Activated T-helper 17 cell treated with anti-CD3 and anti-CD28 coated beads, Interleukin-2, amount 50 U/mL, for 72 hours (primary cell): ENCODE measurements at regions not wholly inside any gene's neighbourhood (a gene's known extent, or its start where the extent isn't known, plus 50 kb on each side); places are given as distances from the start of the nearest gene placed in this dataset.
"Not testable (repeated sequence)": the region's sequence is repeated elsewhere in the genome, so short reads cannot be mapped to it uniquely, and the experiment has no call there.

ENCODE experiments used
- ATAC-seq: fragments of 150-1000 bp; cut with Tn5 transposase; replicated peaks from 2 replicates; pipeline ENCODE4 v1.10.0; 2021; ENCODE audit warnings: mild to moderate bottlenecking, moderate library complexity
- H3K27ac Mint-ChIP-seq: one replicate; pipeline ENCODE4 v1.8.0; 2022; ENCODE audit warnings: mixed read lengths
- H3K27me3 Mint-ChIP-seq: one replicate; pipeline ENCODE4 v1.8.0; 2022; ENCODE audit warnings: mixed read lengths
- H3K36me3 Mint-ChIP-seq: one replicate; pipeline ENCODE4 v1.8.0; 2022; ENCODE audit warnings: low read depth, mild to moderate bottlenecking, mixed read lengths
- H3K4me1 Mint-ChIP-seq: one replicate; pipeline ENCODE4 v1.8.0; 2022; ENCODE audit warnings: mixed read lengths
- H3K4me3 Mint-ChIP-seq: one replicate; pipeline ENCODE4 v1.8.0; 2022; ENCODE audit warnings: mild to moderate bottlenecking, mixed read lengths
- H3K9me3 Mint-ChIP-seq: one replicate; pipeline ENCODE4 v1.8.0; 2022; ENCODE audit warnings: mixed read lengths

GRCh38 chr6:93701526-93701925 is 282.2 kb upstream of the EPHA7 start:
- Mint-ChIP-seq H3K36me3 (no peaks in the 10 kb centered on the region), H3K27me3 (no peaks in the 10 kb centered on the region), H3K27ac (no peak overlapping the region), H3K4me3 (no peak overlapping the region), H3K4me1 (no peaks in the 10 kb centered on the region), H3K9me3 (peaks cover 15% of the 10 kb centered on the region)
- ATAC-seq: no peak

- Mint-ChIP-seq H3K4me3 (no peak overlapping the region), H3K36me3 (no peaks in the 10 kb centered on the region), H3K9me3 (peaks cover 18% of the 10 kb centered on the region), H3K27me3 (no peaks in the 10 kb centered on the region), H3K27ac (no peak overlapping the region), H3K4me1 (no peaks in the 10 kb centered on the region)
- ATAC-seq: no peak
Observed at GRCh38 chr6:93685494-93685893, 266.1 kb upstream of the EPHA7 start.

GRCh38 chr6:93684339-93684738 is 265.0 kb upstream of the EPHA7 start:
- no peaks in the 10 kb centered on the region for H3K27me3 Mint-ChIP-seq
- H3K9me3 Mint-ChIP-seq: peaks cover 18% of the 10 kb centered on the region
- H3K4me1 Mint-ChIP-seq: no peaks in the 10 kb centered on the region
- H3K27ac Mint-ChIP-seq: no peak overlapping the region
- no peak for ATAC-seq
- H3K36me3 Mint-ChIP-seq: no peaks in the 10 kb centered on the region
- H3K4me3 Mint-ChIP-seq: no peak overlapping the region

GRCh38 chr6:93679836-93680235 is 260.5 kb upstream of the EPHA7 start:
- ATAC-seq: no peak
- H3K4me3 Mint-ChIP-seq: no peak overlapping the region
- H3K36me3 Mint-ChIP-seq: no peaks in the 10 kb centered on the region
- H3K27ac Mint-ChIP-seq: no peak overlapping the region
- H3K4me1 Mint-ChIP-seq: no peaks in the 10 kb centered on the region
- H3K9me3 Mint-ChIP-seq: peaks cover 11% of the 10 kb centered on the region
- no peaks in the 10 kb centered on the region for H3K27me3 Mint-ChIP-seq

GRCh38 chr6:93678841-93679454 is 259.6 kb upstream of the EPHA7 start:
- ATAC-seq: no peak
- peaks cover 8% of the 10 kb centered on the region for H3K9me3 Mint-ChIP-seq
- no peaks in the 10 kb centered on the region for H3K27me3 Mint-ChIP-seq
- H3K4me3 Mint-ChIP-seq: no peak overlapping the region
- no peak overlapping the region for H3K27ac Mint-ChIP-seq
- H3K36me3 Mint-ChIP-seq: no peaks in the 10 kb centered on the region
- H3K4me1 Mint-ChIP-seq: no peaks in the 10 kb centered on the region

GRCh38 chr6:93677264-93677965 is 258.1 kb upstream of the EPHA7 start:
- Mint-ChIP-seq H3K4me3 (no peak overlapping the region), H3K9me3 (no peaks in the 10 kb centered on the region), H3K4me1 (no peaks in the 10 kb centered on the region), H3K36me3 (no peaks in the 10 kb centered on the region), H3K27ac (no peak overlapping the region), H3K27me3 (no peaks in the 10 kb centered on the region)
- ATAC-seq: no peak

- Mint-ChIP-seq H3K27me3 (no peaks in the 10 kb centered on the region), H3K36me3 (no peaks in the 10 kb centered on the region), H3K4me1 (no peaks in the 10 kb centered on the region), H3K9me3 (no peaks in the 10 kb centered on the region), H3K4me3 (no peak overlapping the region), H3K27ac (no peak overlapping the region)
- ATAC-seq: no peak
Observed at GRCh38 chr6:93676581-93676980, 257.2 kb upstream of the EPHA7 start.

- H3K27me3 Mint-ChIP-seq: no peaks in the 10 kb centered on the region
- no peaks in the 10 kb centered on the region for H3K36me3 Mint-ChIP-seq
- no peaks in the 10 kb centered on the region for H3K9me3 Mint-ChIP-seq
- no peak overlapping the region for H3K27ac Mint-ChIP-seq
- no peak for ATAC-seq
- no peak overlapping the region for H3K4me3 Mint-ChIP-seq
- no peaks in the 10 kb centered on the region for H3K4me1 Mint-ChIP-seq
Observed at GRCh38 chr6:93675856-93676417, 256.6 kb upstream of the EPHA7 start.

GRCh38 chr6:93663111-93663510 is 243.8 kb upstream of the EPHA7 start:
- ATAC-seq: no peak
- H3K4me3 Mint-ChIP-seq: no peak overlapping the region
- no peaks in the 10 kb centered on the region for H3K4me1 Mint-ChIP-seq
- H3K27ac Mint-ChIP-seq: no peak overlapping the region
- no peaks in the 10 kb centered on the region for H3K27me3 Mint-ChIP-seq
- H3K36me3 Mint-ChIP-seq: no peaks in the 10 kb centered on the region
- peaks cover 15% of the 10 kb centered on the region for H3K9me3 Mint-ChIP-seq

- H3K4me3 Mint-ChIP-seq: no peak overlapping the region
- no peaks in the 10 kb centered on the region for H3K27me3 Mint-ChIP-seq
- no peak overlapping the region for H3K27ac Mint-ChIP-seq
- no peak for ATAC-seq
- no peaks in the 10 kb centered on the region for H3K36me3 Mint-ChIP-seq
- H3K9me3 Mint-ChIP-seq: peaks cover 4% of the 10 kb centered on the region
- H3K4me1 Mint-ChIP-seq: no peaks in the 10 kb centered on the region
Observed at GRCh38 chr6:93654548-93654947, 235.2 kb upstream of the EPHA7 start.

GRCh38 chr6:93644611-93645010 is 225.3 kb upstream of the EPHA7 start:
- Mint-ChIP-seq H3K4me3 (no peak overlapping the region), H3K4me1 (no peaks in the 10 kb centered on the region), H3K36me3 (no peaks in the 10 kb centered on the region), H3K9me3 (peaks cover 3% of the 10 kb centered on the region), H3K27ac (no peak overlapping the region), H3K27me3 (no peaks in the 10 kb centered on the region)
- ATAC-seq: no peak

GRCh38 chr6:93639126-93639525 is 219.8 kb upstream of the EPHA7 start:
- ATAC-seq: no peak
- H3K36me3 Mint-ChIP-seq: no peaks in the 10 kb centered on the region
- H3K4me3 Mint-ChIP-seq: no peak overlapping the region
- no peak overlapping the region for H3K27ac Mint-ChIP-seq
- no peaks in the 10 kb centered on the region for H3K4me1 Mint-ChIP-seq
- H3K9me3 Mint-ChIP-seq: peaks cover 4% of the 10 kb centered on the region
- no peaks in the 10 kb centered on the region for H3K27me3 Mint-ChIP-seq

- H3K27ac Mint-ChIP-seq, H3K36me3 Mint-ChIP-seq: not testable (repeated sequence)
Observed at GRCh38 chr6:93636987-93637664, 217.8 kb upstream of the EPHA7 start.

GRCh38 chr6:93624408-93624807 is 205.0 kb upstream of the EPHA7 start:
- no peaks in the 10 kb centered on the region for H3K36me3 Mint-ChIP-seq
- H3K9me3 Mint-ChIP-seq: peaks cover 8% of the 10 kb centered on the region
- no peak for ATAC-seq
- no peaks in the 10 kb centered on the region for H3K27me3 Mint-ChIP-seq
- no peak overlapping the region for H3K4me3 Mint-ChIP-seq
- H3K4me1 Mint-ChIP-seq: no peaks in the 10 kb centered on the region
- no peak overlapping the region for H3K27ac Mint-ChIP-seq

More at GRCh38 chr6:93636987-93637664, 217.8 kb upstream of the EPHA7 start:
- H3K27me3 Mint-ChIP-seq, ATAC-seq, H3K9me3 Mint-ChIP-seq, H3K4me3 Mint-ChIP-seq, H3K4me1 Mint-ChIP-seq: not testable (repeated sequence)

- peaks cover 4% of the 10 kb centered on the region for H3K9me3 Mint-ChIP-seq
- H3K4me3 Mint-ChIP-seq: no peak overlapping the region
- H3K27me3 Mint-ChIP-seq: no peaks in the 10 kb centered on the region
- ATAC-seq: no peak
- no peaks in the 10 kb centered on the region for H3K4me1 Mint-ChIP-seq
- no peak overlapping the region for H3K27ac Mint-ChIP-seq
- H3K36me3 Mint-ChIP-seq: no peaks in the 10 kb centered on the region
Observed at GRCh38 chr6:93621442-93621841, 202.1 kb upstream of the EPHA7 start.
